Endothelial cell (in vitro differentiated cells): ENCODE measurements at regions not wholly inside any gene's neighbourhood (a gene's known extent, or its start where the extent isn't known, plus 50 kb on each side); places are given as distances from the start of the nearest gene placed in this dataset.

Experiments
- DNase-seq: peaks from one replicate; pipeline ENCODE4 v3.0.0; 2021; ENCODE audit warnings: low spot score
- H3K27ac Mint-ChIP-seq: one replicate; pipeline ENCODE4 v1.8.0; 2021; ENCODE audit warnings: mixed read lengths, inconsistent platforms; ENCODE audit not compliant: unreplicated experiment
- H3K27me3 Mint-ChIP-seq: one replicate; pipeline ENCODE4 v1.8.0; 2021; ENCODE audit warnings: mild to moderate bottlenecking, moderate library complexity, mixed read lengths, inconsistent platforms; ENCODE audit not compliant: unreplicated experiment
- H3K36me3 Mint-ChIP-seq: one replicate; pipeline ENCODE4 v1.8.0; 2021; ENCODE audit warnings: mild to moderate bottlenecking, low read depth, mixed read lengths, inconsistent platforms; ENCODE audit not compliant: unreplicated experiment
- H3K4me1 Mint-ChIP-seq: one replicate; pipeline ENCODE4 v1.8.0; 2021; ENCODE audit warnings: mild to moderate bottlenecking, mixed read lengths, inconsistent platforms; ENCODE audit not compliant: unreplicated experiment
- H3K4me3 Mint-ChIP-seq: one replicate; pipeline ENCODE4 v1.8.0; 2021; ENCODE audit warnings: mild to moderate bottlenecking, mixed read lengths, inconsistent platforms; ENCODE audit not compliant: unreplicated experiment
- H3K9me3 Mint-ChIP-seq: one replicate; pipeline ENCODE4 v1.8.0; 2021; ENCODE audit warnings: mixed read lengths, inconsistent platforms; ENCODE audit not compliant: unreplicated experiment
- TF ChIP-seq, protein P1 (sequence below): fragments of 200-600 bp; sonication (generic); IDR thresholded peaks from one replicate; pipeline ENCODE4 v1.5.0; 2021; ENCODE audit warnings: antibody characterized with exemption; ENCODE audit not compliant: unreplicated experiment

DNA sequence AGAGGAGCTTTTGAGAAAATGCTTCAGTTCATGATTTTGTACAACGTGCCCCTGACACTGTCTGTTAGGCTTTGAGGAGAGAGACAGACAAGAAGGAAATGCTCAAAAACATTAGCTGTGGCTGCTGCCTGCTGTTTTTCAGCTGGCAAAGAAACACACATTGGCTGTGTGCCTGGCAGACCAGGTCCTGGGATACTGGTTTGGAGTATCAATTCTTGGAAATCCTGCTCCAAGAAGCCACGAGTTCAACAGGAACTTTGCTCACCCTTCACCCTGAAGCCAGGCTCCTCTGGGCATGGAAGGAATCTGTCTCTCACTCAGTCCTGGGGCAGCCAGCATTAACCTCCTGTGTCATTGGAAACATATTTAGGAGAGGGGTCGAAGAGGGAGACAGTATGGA is 245.5 kb downstream of the AUH start:
- TF ChIP-seq, protein P1, sequence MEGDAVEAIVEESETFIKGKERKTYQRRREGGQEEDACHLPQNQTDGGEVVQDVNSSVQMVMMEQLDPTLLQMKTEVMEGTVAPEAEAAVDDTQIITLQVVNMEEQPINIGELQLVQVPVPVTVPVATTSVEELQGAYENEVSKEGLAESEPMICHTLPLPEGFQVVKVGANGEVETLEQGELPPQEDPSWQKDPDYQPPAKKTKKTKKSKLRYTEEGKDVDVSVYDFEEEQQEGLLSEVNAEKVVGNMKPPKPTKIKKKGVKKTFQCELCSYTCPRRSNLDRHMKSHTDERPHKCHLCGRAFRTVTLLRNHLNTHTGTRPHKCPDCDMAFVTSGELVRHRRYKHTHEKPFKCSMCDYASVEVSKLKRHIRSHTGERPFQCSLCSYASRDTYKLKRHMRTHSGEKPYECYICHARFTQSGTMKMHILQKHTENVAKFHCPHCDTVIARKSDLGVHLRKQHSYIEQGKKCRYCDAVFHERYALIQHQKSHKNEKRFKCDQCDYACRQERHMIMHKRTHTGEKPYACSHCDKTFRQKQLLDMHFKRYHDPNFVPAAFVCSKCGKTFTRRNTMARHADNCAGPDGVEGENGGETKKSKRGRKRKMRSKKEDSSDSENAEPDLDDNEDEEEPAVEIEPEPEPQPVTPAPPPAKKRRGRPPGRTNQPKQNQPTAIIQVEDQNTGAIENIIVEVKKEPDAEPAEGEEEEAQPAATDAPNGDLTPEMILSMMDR = no peak
- no peak overlapping the region for H3K4me3 Mint-ChIP-seq
- no peaks in the 10 kb centered on the region for H3K27me3 Mint-ChIP-seq
- no peak for DNase-seq
- peaks cover 17% of the 10 kb centered on the region for H3K4me1 Mint-ChIP-seq
- no peaks in the 10 kb centered on the region for H3K36me3 Mint-ChIP-seq
- peaks cover 2% of the 10 kb centered on the region for H3K9me3 Mint-ChIP-seq
- no peak overlapping the region for H3K27ac Mint-ChIP-seq

- no peak overlapping the region for H3K4me3 Mint-ChIP-seq
- H3K27ac Mint-ChIP-seq = no peak overlapping the region
- TF ChIP-seq, protein P1 = no peak
- H3K36me3 Mint-ChIP-seq = no peaks in the 10 kb centered on the region
- H3K27me3 Mint-ChIP-seq = no peaks in the 10 kb centered on the region
- DNase-seq = no peak
- H3K9me3 Mint-ChIP-seq = no peaks in the 10 kb centered on the region
- H3K4me1 Mint-ChIP-seq = peaks cover 17% of the 10 kb centered on the region
Observed at GRCh38 chr9:91116711-91117110, 245.0 kb downstream of the AUH start.

DNA sequence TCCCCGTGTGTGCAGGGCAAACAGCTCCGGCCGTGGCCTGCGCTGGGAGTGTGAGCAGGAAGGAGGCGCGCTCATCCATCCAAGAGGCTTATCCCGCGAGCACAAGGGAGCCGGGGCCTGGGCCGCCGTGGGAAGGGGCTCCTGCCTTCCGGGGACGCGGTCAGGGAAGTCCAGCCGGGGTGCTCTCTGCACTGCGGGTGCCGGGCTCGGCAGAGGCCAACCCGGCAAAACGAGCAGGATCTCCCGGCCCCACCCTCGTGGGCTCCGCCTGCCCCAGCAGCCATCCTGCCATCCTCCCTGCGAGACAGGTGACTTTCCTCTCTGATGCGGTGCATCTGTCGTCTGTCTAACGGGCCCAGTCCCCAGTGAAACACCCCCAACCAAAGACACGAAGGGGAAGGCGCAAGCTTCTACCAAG is 244.2 kb downstream of the AUH start:
- TF ChIP-seq, protein P1 = no peak
- DNase-seq = no peak
- peaks cover 17% of the 10 kb centered on the region for H3K4me1 Mint-ChIP-seq
- H3K27me3 Mint-ChIP-seq = no peaks in the 10 kb centered on the region
- H3K4me3 Mint-ChIP-seq = no peak overlapping the region
- H3K36me3 Mint-ChIP-seq = no peaks in the 10 kb centered on the region
- no peaks in the 10 kb centered on the region for H3K9me3 Mint-ChIP-seq
- H3K27ac Mint-ChIP-seq = no peak overlapping the region

DNA sequence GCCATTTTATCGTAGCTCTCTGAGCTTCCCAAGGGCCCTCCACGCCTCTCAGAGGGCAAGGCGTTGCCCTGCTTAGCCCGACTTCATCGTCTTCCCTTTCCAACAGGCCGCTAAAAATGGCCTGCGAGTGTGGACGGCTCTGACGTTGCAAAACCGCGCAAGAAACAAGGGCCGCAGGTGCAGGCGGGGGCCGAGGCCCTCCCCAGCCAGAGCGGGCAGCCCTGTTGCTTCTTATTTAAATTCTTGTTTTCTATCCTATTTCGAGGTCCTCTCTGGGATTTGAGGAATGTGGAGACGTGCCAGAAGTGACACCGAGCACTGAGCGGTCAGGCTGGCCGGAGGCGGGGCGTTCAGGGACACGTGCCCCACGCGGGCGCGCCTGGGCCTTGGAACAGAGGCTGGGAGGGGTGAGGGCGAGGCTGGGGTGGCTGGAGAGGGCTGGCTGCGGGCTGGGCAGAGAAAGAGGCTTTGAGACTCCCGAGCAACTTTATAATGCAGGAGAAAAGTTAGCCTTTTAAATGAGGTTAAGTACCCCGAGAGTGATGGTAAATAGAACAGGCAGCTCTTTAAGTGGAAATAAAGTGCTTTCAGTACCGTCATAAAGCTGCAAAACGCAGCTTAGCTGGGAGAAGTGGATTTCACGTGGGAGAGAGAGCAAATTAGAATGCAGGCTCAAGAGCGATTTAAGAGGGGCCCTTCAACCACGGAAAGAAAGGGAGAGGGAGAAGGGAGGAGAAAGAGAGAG is 243.6 kb downstream of the AUH start:
- no peak for DNase-seq
- no peaks in the 10 kb centered on the region for H3K9me3 Mint-ChIP-seq
- peaks cover 17% of the 10 kb centered on the region for H3K4me1 Mint-ChIP-seq
- H3K27ac Mint-ChIP-seq = no peak overlapping the region
- no peak overlapping the region for H3K4me3 Mint-ChIP-seq
- H3K36me3 Mint-ChIP-seq = no peaks in the 10 kb centered on the region
- H3K27me3 Mint-ChIP-seq = no peaks in the 10 kb centered on the region
- TF ChIP-seq, protein P1 = no peak

DNA sequence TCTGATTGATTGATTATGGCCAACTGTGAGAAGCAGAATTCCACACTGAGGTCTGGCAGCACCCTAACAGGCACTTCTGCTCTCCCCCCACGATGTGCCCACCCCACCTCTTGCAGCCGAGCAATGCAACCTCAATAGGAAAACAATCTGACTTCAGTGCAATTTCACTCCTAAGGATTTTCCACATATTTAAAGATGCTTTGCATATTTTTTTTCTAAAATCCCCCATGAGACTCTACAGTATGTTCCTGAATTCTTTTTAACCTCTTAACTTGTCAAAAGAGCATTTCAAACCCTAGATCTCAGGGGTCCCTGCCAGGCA is 243.1 kb downstream of the AUH start:
- DNase-seq = no peak

More for the DNA sequence above, 243.1 kb downstream of the AUH start:
- TF ChIP-seq, protein P1 = no peak
- no peak overlapping the region for H3K27ac Mint-ChIP-seq
- no peaks in the 10 kb centered on the region for H3K36me3 Mint-ChIP-seq
- H3K27me3 Mint-ChIP-seq = no peaks in the 10 kb centered on the region
- no peak overlapping the region for H3K4me3 Mint-ChIP-seq
- H3K9me3 Mint-ChIP-seq = no peaks in the 10 kb centered on the region
- peaks cover 17% of the 10 kb centered on the region for H3K4me1 Mint-ChIP-seq
